Mucosa of descending colon (tissue), 3 donors: ENCODE measurements at regions not wholly inside any gene's neighbourhood (a gene's known extent, or its start where the extent isn't known, plus 50 kb on each side); places are given as distances from the start of the nearest gene placed in this dataset.

Experiments used
- ATAC-seq: fragments of 200-7000 bp; cut with Tn5 transposase; one replicate; pipeline ENCODE4 v1.9.1; 2020; ENCODE audit warnings: mild to moderate bottlenecking, moderate library complexity
- DNase-seq, 3 donors: peaks; one replicate each; pipeline ENCODE4 v3.0.0-alpha.2; 2020
- H3K36me3 ChIP-seq: fragments of 200-600 bp; one replicate; pipeline ENCODE4 v1.8.0; 2021; ENCODE audit warnings: low read depth, mild to moderate bottlenecking
- H3K4me1 ChIP-seq: fragments of 200-600 bp; one replicate; pipeline ENCODE4 v1.8.0; 2021; ENCODE audit warnings: low read depth, mild to moderate bottlenecking
- H3K4me3 ChIP-seq: fragments of 200-600 bp; one replicate; pipeline ENCODE4 v1.8.0; 2021; ENCODE audit warnings: mild to moderate bottlenecking
- H3K9me3 ChIP-seq: fragments of 200-600 bp; one replicate; pipeline ENCODE4 v1.8.0; 2021; ENCODE audit warnings: mild to moderate bottlenecking
- CTCF ChIP-seq: fragments of 200-600 bp; IDR thresholded peaks from one replicate; pipeline ENCODE4 v1.8.0; 2022; ENCODE audit warnings: antibody characterized with exemption, mild to moderate bottlenecking
- intact Hi-C, 2 donors: fragments of 100-400 bp; cut with DNase I in 1 of 2; cut with micrococcal nuclease in 1 of 2; formaldehyde crosslinking; loops; one replicate each; pipeline versions ENCODE4 v1.11.0 to v1.11.1; 2022; cut with DNase I, micrococcal nuclease
- donor health status: DM: no; HTN: no; CAD: no; lungs with moderate emphysema.
- donor health status: DM: no; HTN: no; CAD: no.
- donor health status: DM: no; HTN: yes; CAD: no.

- Histone ChIP-seq H3K9me3 (no peaks in the 10 kb centered on the region), H3K4me3 (no peak overlapping the region), H3K4me1 (no peaks in the 10 kb centered on the region), H3K36me3 (no peaks in the 10 kb centered on the region)
- no peak for DNase-seq
- TF ChIP-seq CTCF: no peak
- intact Hi-C loops: no loop called here
- ATAC-seq: no peak
Measured at GRCh38 chr10:128516180-128516579, 390.0 kb upstream of the MKI67 start.

- Histone ChIP-seq H3K9me3 (no peaks in the 10 kb centered on the region), H3K36me3 (no peaks in the 10 kb centered on the region), H3K4me3 (no peak overlapping the region), H3K4me1 (no peaks in the 10 kb centered on the region)
- no peak for TF ChIP-seq CTCF
- no peak for ATAC-seq
- DNase-seq: no peak
- intact Hi-C loops: no loop called here
Measured at GRCh38 chr10:128517167-128517566, 390.9 kb upstream of the MKI67 start.

- no peaks in the 10 kb centered on the region for H3K9me3 ChIP-seq
- intact Hi-C loops: no loop called here
- no peak for ATAC-seq
- no peak for DNase-seq
- H3K4me1 ChIP-seq: no peaks in the 10 kb centered on the region
- no peak overlapping the region for H3K4me3 ChIP-seq
- no peak for TF ChIP-seq CTCF
- no peaks in the 10 kb centered on the region for H3K36me3 ChIP-seq
Measured at GRCh38 chr10:128518000-128518399, 391.8 kb upstream of the MKI67 start.

- DNase-seq (no peak), ATAC-seq (no peak)
- no peak overlapping the region for H3K4me3 ChIP-seq
- H3K4me1 ChIP-seq: no peaks in the 10 kb centered on the region
- H3K36me3 ChIP-seq: no peaks in the 10 kb centered on the region
- H3K9me3 ChIP-seq: no peaks in the 10 kb centered on the region
- intact Hi-C loops: no loop called here
- TF ChIP-seq CTCF: no peak
Measured at GRCh38 chr10:128519581-128519980, 393.4 kb upstream of the MKI67 start.

GRCh38 chr10:128520211-128520815, 394.1 kb upstream of the MKI67 start:
- Histone ChIP-seq H3K4me1 (no peaks in the 10 kb centered on the region), H3K4me3 (no peak overlapping the region), H3K9me3 (no peaks in the 10 kb centered on the region), H3K36me3 (no peaks in the 10 kb centered on the region)
- DNase-seq: no peak
- no peak for ATAC-seq
- intact Hi-C loops: no loop called here
- no peak for TF ChIP-seq CTCF
